MM.1S (cell line): ENCODE measurements at regions not wholly inside any gene's neighbourhood (a gene's known extent, or its start where the extent isn't known, plus 50 kb on each side); places are given as distances from the start of the nearest gene placed in this dataset.

Experiments
- EZH2 ChIP-seq: fragments of 300-600 bp; sonication (generic); optimal IDR thresholded peaks from 2 replicates; pipeline ENCODE3; 2017; ENCODE audit warnings: low read depth, mild to moderate bottlenecking, antibody characterized with exemption, low read length, mixed read lengths
- TF ChIP-seq, protein P1 (sequence below): fragments of 300-600 bp; sonication (generic); IDR thresholded peaks from 2 replicates; pipeline ENCODE4 v1.5.1; 2016; ENCODE audit warnings: antibody characterized with exemption, low read length, mixed read lengths

GRCh38 chr6:81480139-81480538 lies 272.3 kb downstream of the TENT5A start:
- no peak for TF ChIP-seq EZH2
- TF ChIP-seq, protein P1, sequence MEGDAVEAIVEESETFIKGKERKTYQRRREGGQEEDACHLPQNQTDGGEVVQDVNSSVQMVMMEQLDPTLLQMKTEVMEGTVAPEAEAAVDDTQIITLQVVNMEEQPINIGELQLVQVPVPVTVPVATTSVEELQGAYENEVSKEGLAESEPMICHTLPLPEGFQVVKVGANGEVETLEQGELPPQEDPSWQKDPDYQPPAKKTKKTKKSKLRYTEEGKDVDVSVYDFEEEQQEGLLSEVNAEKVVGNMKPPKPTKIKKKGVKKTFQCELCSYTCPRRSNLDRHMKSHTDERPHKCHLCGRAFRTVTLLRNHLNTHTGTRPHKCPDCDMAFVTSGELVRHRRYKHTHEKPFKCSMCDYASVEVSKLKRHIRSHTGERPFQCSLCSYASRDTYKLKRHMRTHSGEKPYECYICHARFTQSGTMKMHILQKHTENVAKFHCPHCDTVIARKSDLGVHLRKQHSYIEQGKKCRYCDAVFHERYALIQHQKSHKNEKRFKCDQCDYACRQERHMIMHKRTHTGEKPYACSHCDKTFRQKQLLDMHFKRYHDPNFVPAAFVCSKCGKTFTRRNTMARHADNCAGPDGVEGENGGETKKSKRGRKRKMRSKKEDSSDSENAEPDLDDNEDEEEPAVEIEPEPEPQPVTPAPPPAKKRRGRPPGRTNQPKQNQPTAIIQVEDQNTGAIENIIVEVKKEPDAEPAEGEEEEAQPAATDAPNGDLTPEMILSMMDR = no peak
